Left ventricle myocardium inferior (tissue), 1 donor: ENCODE measurements at regions not wholly inside any gene's neighbourhood (a gene's known extent, or its start where the extent isn't known, plus 50 kb on each side); places are given as distances from the start of the nearest gene placed in this dataset.

Experiments
- DNase-seq: peaks from one replicate; pipeline ENCODE4 v3.0.0-alpha.2; 2020
- H3K27ac ChIP-seq: fragments of 200-600 bp; replicated peaks from 2 replicates; pipeline ENCODE4 v1.8.0; 2021
- H3K27me3 ChIP-seq: fragments of 200-600 bp; 2 replicates; pipeline ENCODE4 v1.8.0; 2021; ENCODE audit warnings: low read depth
- H3K36me3 ChIP-seq: fragments of 200-600 bp; 2 replicates; pipeline ENCODE4 v1.8.0; 2021
- H3K4me1 ChIP-seq: fragments of 200-600 bp; 2 replicates; pipeline ENCODE4 v1.8.0; 2021
- H3K4me3 ChIP-seq: fragments of 200-600 bp; 2 replicates; pipeline ENCODE4 v1.8.0; 2021; ENCODE audit warnings: mild to moderate bottlenecking, moderate library complexity
- H3K9me3 ChIP-seq: fragments of 200-600 bp; replicated peaks from 2 replicates; pipeline ENCODE4 v1.8.0; 2021
- intact Hi-C: fragments of 100-400 bp; cut with micrococcal nuclease; formaldehyde crosslinking; loops from one replicate; pipeline ENCODE4 v1.11.0; 2022
- TF ChIP-seq, protein P1 (sequence below): fragments of 200-600 bp; IDR thresholded peaks from 2 replicates; pipeline ENCODE4 v1.8.0; 2021; ENCODE audit warnings: antibody characterized with exemption, mild to moderate bottlenecking, borderline replicate concordance
- donor health status: DM: no; HTN: yes; CAD: no; lungs with severe emphysema.

DNA sequence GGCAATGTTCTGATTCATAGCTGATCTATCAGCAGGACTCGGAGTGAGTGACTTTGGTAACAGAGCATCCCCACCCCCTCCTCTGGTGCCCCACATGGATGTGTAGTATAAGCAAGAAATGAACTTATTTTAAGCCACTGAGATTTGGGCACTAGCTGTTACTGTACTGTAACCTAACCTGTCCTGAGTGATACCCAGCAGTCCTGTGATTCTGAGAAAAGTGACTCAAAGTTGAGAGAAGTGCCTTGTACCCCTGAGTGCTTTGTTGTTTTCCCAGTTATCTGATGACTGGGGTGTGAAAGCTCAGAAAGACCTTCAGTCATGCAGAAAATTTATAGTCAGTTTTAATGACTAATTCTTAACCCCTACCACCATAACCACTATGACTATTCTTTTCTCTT is 439.9 kb upstream of the RBMS3 start:
- Histone ChIP-seq H3K27ac (no peak overlapping the region), H3K36me3 (no peaks in the 10 kb centered on the region), H3K4me1 (no peaks in the 10 kb centered on the region), H3K27me3 (no peaks in the 10 kb centered on the region), H3K4me3 (no peak overlapping the region), H3K9me3 (no peaks in the 10 kb centered on the region)
- intact Hi-C loops: no loop called here
- DNase-seq: no peak
- TF ChIP-seq, protein P1, sequence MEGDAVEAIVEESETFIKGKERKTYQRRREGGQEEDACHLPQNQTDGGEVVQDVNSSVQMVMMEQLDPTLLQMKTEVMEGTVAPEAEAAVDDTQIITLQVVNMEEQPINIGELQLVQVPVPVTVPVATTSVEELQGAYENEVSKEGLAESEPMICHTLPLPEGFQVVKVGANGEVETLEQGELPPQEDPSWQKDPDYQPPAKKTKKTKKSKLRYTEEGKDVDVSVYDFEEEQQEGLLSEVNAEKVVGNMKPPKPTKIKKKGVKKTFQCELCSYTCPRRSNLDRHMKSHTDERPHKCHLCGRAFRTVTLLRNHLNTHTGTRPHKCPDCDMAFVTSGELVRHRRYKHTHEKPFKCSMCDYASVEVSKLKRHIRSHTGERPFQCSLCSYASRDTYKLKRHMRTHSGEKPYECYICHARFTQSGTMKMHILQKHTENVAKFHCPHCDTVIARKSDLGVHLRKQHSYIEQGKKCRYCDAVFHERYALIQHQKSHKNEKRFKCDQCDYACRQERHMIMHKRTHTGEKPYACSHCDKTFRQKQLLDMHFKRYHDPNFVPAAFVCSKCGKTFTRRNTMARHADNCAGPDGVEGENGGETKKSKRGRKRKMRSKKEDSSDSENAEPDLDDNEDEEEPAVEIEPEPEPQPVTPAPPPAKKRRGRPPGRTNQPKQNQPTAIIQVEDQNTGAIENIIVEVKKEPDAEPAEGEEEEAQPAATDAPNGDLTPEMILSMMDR: no peak

DNA sequence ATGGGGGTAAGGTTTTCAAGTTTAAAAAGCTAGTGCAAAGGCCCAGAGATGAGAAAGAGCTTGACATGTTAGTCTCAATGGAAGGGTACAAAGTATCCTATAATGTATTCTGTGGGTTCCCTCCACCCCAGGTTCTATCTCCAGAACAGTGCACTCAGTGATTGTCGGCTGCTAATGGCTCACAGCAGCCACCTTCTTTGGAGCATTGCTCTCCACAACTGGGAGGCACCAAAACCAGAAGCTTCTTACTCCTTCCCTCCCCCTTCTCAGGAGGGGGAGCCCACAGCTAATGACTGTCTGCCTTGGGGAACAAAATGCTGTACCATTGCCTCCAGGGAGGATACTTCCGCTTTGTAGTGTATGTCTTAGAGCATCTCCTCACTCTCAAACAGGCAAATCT is 439.4 kb upstream of the RBMS3 start:
- DNase-seq: no peak
- Histone ChIP-seq H3K27me3 (no peaks in the 10 kb centered on the region), H3K9me3 (no peaks in the 10 kb centered on the region), H3K36me3 (no peaks in the 10 kb centered on the region), H3K27ac (no peak overlapping the region), H3K4me3 (no peak overlapping the region), H3K4me1 (no peaks in the 10 kb centered on the region)
- TF ChIP-seq, protein P1: no peak
- intact Hi-C loops: no loop called here

DNA sequence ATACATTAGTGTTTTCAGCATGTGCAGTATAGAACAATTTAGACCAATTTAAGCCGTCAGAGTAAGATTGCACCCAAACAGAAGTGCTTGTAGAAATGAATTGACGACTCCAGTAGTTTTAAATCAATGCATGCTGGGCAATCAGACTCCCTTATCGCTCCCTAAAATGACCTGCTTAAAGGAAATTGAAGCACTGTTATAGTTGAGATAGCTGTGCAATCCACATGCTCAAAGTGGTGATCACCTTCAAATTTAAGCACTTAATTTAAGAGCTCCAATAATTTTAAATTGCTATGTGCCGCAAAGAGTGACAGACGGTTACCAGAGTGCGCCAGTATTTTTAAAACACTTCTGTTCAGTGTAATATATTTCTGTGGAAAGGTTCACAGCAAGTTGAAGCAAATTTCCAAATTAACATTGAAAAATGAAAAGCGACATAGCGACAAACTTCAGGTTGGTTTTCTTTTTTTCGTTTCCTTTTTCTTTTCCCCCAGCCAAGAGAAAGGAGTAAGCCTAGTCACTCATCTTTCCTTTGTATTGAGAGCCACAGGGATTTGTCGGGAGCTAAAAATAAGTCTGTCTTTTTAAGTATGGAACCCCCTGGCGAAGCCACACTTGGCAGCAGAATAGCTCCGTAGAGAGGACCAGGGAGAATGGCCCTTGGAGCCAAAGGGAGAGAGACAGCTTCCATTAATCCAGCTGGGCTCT is 436.4 kb upstream of the RBMS3 start:
- DNase-seq: no peak

DNA sequence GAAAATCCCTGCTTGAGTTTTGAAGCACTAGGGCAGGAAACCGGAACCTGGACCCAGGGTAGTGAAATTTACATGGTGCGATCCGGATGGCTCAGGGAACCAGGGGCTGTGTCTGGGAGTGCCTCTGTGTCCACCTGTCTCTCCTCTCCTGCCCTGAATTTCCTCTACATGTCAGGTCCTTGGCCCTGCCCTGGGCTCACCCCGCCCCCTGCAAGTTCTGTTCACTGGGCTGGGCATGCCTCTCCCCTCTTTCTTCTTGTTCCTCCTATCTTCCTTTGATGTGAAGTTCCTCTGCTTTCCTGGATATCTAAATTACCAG is 435.9 kb upstream of the RBMS3 start:
- intact Hi-C loops: no loop called here
- no peaks in the 10 kb centered on the region for H3K9me3 ChIP-seq
- no peaks in the 10 kb centered on the region for H3K36me3 ChIP-seq
- no peaks in the 10 kb centered on the region for H3K27me3 ChIP-seq
- H3K27ac ChIP-seq: no peak overlapping the region
- no peak overlapping the region for H3K4me3 ChIP-seq
- no peak for DNase-seq
- TF ChIP-seq, protein P1: no peak
- no peaks in the 10 kb centered on the region for H3K4me1 ChIP-seq

More for the DNA sequence above, 436.4 kb upstream of the RBMS3 start:
- no peaks in the 10 kb centered on the region for H3K9me3 ChIP-seq
- H3K27ac ChIP-seq: no peak overlapping the region
- no peaks in the 10 kb centered on the region for H3K27me3 ChIP-seq
- intact Hi-C loops: no loop called here
- H3K4me3 ChIP-seq: no peak overlapping the region
- TF ChIP-seq, protein P1: no peak
- no peaks in the 10 kb centered on the region for H3K4me1 ChIP-seq
- no peaks in the 10 kb centered on the region for H3K36me3 ChIP-seq

DNA sequence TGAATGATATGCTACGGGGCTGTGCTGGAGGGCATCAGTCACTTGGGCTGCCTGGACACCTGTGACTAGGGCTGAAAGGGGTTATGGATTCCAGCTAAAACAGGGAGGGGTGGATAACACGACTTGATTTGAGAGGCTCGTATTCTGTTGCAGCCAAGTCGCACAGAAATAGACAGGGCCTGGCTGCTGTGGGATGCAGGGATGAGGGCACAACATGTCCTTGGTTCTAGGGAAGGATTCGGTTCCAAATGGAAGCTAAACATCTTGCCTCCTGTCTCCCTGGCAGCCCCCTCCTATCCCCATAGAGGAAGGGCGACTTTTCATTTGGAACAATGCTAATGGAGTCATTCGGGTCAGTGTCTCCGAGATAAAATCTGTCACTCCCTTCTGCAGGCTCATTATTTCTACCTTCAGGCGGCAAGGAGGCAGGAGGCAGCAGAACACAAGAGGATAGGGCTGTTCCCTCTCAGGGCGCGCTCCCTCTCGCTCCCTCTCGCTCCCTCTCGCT is 433.8 kb upstream of the RBMS3 start:
- no peak for DNase-seq
- H3K9me3 ChIP-seq: no peaks in the 10 kb centered on the region
- H3K27me3 ChIP-seq: no peaks in the 10 kb centered on the region
- H3K4me1 ChIP-seq: no peaks in the 10 kb centered on the region
- no peak overlapping the region for H3K4me3 ChIP-seq
- TF ChIP-seq, protein P1: no peak
- intact Hi-C loops: no loop called here
- H3K27ac ChIP-seq: no peak overlapping the region
- no peaks in the 10 kb centered on the region for H3K36me3 ChIP-seq
